ENCODE measurements at regions not wholly inside any gene's neighbourhood (a gene's known extent, or its start where the extent isn't known, plus 50 kb on each side); places are given as distances from the start of the nearest gene placed in this dataset.

DNA sequence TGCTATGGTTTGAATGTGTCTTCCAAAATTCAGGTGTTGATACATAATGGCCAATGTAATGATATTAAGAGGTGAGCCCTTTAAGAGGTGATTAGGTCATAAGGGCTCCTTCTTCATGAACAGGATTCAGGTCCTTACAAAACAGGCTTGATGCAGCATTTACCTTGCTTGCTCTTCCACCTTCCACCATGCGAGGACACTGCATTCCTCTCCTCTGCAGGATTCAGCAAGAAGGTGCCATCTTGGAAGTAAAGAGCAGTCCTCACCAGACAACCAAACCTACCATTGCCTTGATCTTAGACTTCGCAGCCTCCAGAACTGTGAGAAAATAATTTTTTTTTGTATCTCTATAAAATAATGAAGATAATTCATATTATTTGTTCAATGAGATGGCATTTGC is 314.0 kb upstream of the SMARCA2 start:
- TF ChIP-seq POLR2AphosphoS5 (IDR thresholded peaks at IDR 0.05; ENCODE audit: borderline replicate concordance, low read depth, low read length) (no peak), EZH2 (IDR thresholded peaks at IDR 0.05) (no peak)
